ENCODE measurements at regions not wholly inside any gene's neighbourhood (a gene's known extent, or its start where the extent isn't known, plus 50 kb on each side); places are given as distances from the start of the nearest gene placed in this dataset.

DNA sequence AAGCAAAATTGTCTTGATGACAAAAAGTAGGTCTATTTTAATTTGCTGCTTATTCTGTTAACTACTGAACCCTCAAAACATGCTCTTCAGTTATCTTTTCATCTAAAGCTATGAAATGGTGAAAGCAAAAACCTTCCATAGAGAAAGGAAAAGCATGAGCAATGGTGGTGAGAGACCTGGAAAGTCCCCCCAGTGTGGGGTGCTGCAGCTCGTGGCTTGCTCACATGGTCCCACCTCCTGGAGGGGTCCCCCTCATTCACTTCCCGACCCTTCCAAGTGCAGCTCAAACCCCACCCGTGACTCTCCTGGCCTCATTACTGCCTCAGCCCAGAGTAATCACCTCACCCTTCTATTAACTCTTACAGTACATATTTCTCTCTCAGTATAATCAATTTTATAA lies 301.8 kb upstream of the HNRNPA3 start:
- CTCF ChIA-PET = no interaction called here
- no peaks in the 10 kb centered on the region for H3K36me3 ChIP-seq (ENCODE audit: control insufficient read depth, insufficient read depth, low read length)
- DNase-seq (ENCODE audit: low read depth, low spot score) = no peak
- TF ChIP-seq TCF7L2 (IDR thresholded peaks at IDR 0.05; ENCODE audit: low read depth, low read length) = no peak
- TF ChIP-seq POLR2AphosphoS5 (IDR thresholded peaks at IDR 0.05; ENCODE audit: low read depth, low read length) = no peak
- no peak for TF ChIP-seq SIN3A (IDR thresholded peaks at IDR 0.05; ENCODE audit: borderline replicate concordance, insufficient read depth, low read depth, low read length)
- TF ChIP-seq, protein P1, sequence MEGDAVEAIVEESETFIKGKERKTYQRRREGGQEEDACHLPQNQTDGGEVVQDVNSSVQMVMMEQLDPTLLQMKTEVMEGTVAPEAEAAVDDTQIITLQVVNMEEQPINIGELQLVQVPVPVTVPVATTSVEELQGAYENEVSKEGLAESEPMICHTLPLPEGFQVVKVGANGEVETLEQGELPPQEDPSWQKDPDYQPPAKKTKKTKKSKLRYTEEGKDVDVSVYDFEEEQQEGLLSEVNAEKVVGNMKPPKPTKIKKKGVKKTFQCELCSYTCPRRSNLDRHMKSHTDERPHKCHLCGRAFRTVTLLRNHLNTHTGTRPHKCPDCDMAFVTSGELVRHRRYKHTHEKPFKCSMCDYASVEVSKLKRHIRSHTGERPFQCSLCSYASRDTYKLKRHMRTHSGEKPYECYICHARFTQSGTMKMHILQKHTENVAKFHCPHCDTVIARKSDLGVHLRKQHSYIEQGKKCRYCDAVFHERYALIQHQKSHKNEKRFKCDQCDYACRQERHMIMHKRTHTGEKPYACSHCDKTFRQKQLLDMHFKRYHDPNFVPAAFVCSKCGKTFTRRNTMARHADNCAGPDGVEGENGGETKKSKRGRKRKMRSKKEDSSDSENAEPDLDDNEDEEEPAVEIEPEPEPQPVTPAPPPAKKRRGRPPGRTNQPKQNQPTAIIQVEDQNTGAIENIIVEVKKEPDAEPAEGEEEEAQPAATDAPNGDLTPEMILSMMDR (IDR thresholded peaks at IDR 0.05) = no peak
- TF ChIP-seq, protein P2, sequence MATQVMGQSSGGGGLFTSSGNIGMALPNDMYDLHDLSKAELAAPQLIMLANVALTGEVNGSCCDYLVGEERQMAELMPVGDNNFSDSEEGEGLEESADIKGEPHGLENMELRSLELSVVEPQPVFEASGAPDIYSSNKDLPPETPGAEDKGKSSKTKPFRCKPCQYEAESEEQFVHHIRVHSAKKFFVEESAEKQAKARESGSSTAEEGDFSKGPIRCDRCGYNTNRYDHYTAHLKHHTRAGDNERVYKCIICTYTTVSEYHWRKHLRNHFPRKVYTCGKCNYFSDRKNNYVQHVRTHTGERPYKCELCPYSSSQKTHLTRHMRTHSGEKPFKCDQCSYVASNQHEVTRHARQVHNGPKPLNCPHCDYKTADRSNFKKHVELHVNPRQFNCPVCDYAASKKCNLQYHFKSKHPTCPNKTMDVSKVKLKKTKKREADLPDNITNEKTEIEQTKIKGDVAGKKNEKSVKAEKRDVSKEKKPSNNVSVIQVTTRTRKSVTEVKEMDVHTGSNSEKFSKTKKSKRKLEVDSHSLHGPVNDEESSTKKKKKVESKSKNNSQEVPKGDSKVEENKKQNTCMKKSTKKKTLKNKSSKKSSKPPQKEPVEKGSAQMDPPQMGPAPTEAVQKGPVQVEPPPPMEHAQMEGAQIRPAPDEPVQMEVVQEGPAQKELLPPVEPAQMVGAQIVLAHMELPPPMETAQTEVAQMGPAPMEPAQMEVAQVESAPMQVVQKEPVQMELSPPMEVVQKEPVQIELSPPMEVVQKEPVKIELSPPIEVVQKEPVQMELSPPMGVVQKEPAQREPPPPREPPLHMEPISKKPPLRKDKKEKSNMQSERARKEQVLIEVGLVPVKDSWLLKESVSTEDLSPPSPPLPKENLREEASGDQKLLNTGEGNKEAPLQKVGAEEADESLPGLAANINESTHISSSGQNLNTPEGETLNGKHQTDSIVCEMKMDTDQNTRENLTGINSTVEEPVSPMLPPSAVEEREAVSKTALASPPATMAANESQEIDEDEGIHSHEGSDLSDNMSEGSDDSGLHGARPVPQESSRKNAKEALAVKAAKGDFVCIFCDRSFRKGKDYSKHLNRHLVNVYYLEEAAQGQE (IDR thresholded peaks at IDR 0.05; ENCODE audit: insufficient read depth in 1 of 2, low read depth in 2 of 2, low read length in 1 of 2) = no peak
- intact Hi-C loops (cut with micrococcal nuclease; ENCODE audit: unreplicated experiment) = no loop called here
- H3K4me3 ChIP-seq (ENCODE audit: low read depth in 2 of 2, low read length in 2 of 2) = no peak overlapping the region
- BruUV-seq (replicated peaks) = no TSS peak
- no peak overlapping the region for H3K27ac ChIP-seq (ENCODE audit: low read length)
- no peaks in the 10 kb centered on the region for H3K9me3 ChIP-seq (ENCODE audit: control insufficient read depth, insufficient read depth, low read depth, low read length)
- no peaks in the 10 kb centered on the region for H3K4me1 ChIP-seq (ENCODE audit: control insufficient read depth, insufficient read depth, low read length)
- in situ Hi-C loops (cut with HindIII; ENCODE audit: low pct_unique_long_range_greater_than_20kb, low sequenced_read_pairs) = no loop called here
- POLR2A ChIA-PET = no interaction called here
- ATAC-seq = no peak
- peaks cover 4% of the 10 kb centered on the region; the same call in 1 of the 2 replicates for H3K27me3 ChIP-seq (ENCODE audit: control insufficient read depth, insufficient read depth, low read length)

DNA sequence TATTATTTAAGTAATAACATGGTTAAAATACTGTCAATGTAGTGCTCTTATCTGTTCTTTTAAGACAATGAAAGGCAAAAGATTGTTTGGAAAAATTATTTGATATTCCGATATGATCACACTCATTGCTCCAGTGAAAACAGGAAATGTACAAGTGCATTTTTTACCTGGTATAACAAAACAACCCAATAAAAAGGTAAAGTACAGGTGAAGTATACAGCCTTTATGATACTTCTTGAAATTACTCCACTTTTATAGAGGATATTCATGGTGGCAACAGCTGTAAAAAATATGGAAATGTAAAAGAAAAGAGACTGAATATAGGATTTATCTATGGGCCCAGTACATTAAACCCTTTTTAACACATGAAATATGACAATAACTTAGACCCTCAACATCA lies 298.6 kb upstream of the HNRNPA3 start:
- H3K36me3 ChIP-seq (ENCODE audit: control insufficient read depth, insufficient read depth, low read length) = no peaks in the 10 kb centered on the region
- H3K27me3 ChIP-seq (ENCODE audit: control insufficient read depth, insufficient read depth, low read length) = no peaks in the 10 kb centered on the region
- DNase-seq (ENCODE audit: low read depth, low spot score) (no peak), ATAC-seq (no peak)
- ChIA-PET POLR2A (no interaction called here), CTCF (no interaction called here)
- H3K4me1 ChIP-seq (ENCODE audit: control insufficient read depth, insufficient read depth, low read length) = no peaks in the 10 kb centered on the region
- no peak overlapping the region for H3K4me3 ChIP-seq (ENCODE audit: low read depth in 2 of 2, low read length in 2 of 2)
- no peaks in the 10 kb centered on the region for H3K9me3 ChIP-seq (ENCODE audit: control insufficient read depth, insufficient read depth, low read depth, low read length)
- BruUV-seq (replicated peaks) = no TSS peak
- H3K27ac ChIP-seq (ENCODE audit: low read length) = no peak overlapping the region
- intact Hi-C loops (cut with micrococcal nuclease; ENCODE audit: unreplicated experiment) = no loop called here
- no peak for TF ChIP-seq SIN3A (IDR thresholded peaks at IDR 0.05; ENCODE audit: borderline replicate concordance, insufficient read depth, low read depth, low read length)
- no peak for TF ChIP-seq TCF7L2 (IDR thresholded peaks at IDR 0.05; ENCODE audit: low read depth, low read length)
- TF ChIP-seq, protein P1 (IDR thresholded peaks at IDR 0.05) = no peak
- TF ChIP-seq POLR2AphosphoS5 (IDR thresholded peaks at IDR 0.05; ENCODE audit: low read depth, low read length) = no peak
- TF ChIP-seq, protein P2 (IDR thresholded peaks at IDR 0.05; ENCODE audit: insufficient read depth in 1 of 2, low read depth in 2 of 2, low read length in 1 of 2) = no peak
- in situ Hi-C loops (cut with HindIII; ENCODE audit: low pct_unique_long_range_greater_than_20kb, low sequenced_read_pairs) = no loop called here
